ENCODE measurements at regions not wholly inside any gene's neighbourhood (a gene's known extent, or its start where the extent isn't known, plus 50 kb on each side); places are given as distances from the start of the nearest gene placed in this dataset. TPM values are rescaled to one million over a fixed set of nuclear protein-coding genes. Genes with fewer than 3 reads are reported as not detected.

DNA sequence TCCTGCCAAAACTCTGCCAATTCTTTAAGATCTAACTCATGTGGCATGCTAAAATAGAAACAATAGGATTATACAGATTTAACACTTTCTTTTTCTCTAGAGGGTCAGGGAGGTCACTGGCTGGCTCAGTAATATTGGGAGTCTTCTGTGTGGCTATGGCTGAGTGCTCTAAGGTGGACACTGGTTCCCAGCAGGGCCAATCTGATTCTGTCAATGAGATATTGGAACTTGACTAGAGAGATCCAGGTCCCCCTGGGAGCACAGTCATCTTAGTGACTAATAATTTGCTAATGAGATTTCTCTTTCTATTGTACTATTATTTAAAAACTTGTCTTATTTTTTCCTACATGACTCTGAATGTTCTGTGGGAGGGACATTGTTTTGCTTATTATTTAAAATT is 69.1 kb upstream of the ZP4 start:
- CTCF ChIA-PET, result no interaction called here
- TF ChIP-seq, protein P1, sequence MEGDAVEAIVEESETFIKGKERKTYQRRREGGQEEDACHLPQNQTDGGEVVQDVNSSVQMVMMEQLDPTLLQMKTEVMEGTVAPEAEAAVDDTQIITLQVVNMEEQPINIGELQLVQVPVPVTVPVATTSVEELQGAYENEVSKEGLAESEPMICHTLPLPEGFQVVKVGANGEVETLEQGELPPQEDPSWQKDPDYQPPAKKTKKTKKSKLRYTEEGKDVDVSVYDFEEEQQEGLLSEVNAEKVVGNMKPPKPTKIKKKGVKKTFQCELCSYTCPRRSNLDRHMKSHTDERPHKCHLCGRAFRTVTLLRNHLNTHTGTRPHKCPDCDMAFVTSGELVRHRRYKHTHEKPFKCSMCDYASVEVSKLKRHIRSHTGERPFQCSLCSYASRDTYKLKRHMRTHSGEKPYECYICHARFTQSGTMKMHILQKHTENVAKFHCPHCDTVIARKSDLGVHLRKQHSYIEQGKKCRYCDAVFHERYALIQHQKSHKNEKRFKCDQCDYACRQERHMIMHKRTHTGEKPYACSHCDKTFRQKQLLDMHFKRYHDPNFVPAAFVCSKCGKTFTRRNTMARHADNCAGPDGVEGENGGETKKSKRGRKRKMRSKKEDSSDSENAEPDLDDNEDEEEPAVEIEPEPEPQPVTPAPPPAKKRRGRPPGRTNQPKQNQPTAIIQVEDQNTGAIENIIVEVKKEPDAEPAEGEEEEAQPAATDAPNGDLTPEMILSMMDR (IDR thresholded peaks at IDR 0.05; ENCODE audit: low read depth, low read length), result no peak
- Histone ChIP-seq H3K27ac (ENCODE audit: low read depth, low read length) (no peak overlapping the region), H3K27me3 (ENCODE audit: control insufficient read depth, insufficient read depth, low read length) (no peaks in the 10 kb centered on the region), H3K9me3 (ENCODE audit: control insufficient read depth, insufficient read depth, low read length) (peaks cover 17% of the 10 kb centered on the region), H3K4me3 (ENCODE audit: low read depth, low read length) (no peak overlapping the region)
- POLR2A ChIA-PET, result no interaction called here
- DNase-seq (ENCODE audit: low read depth, low spot score), result no peak

DNA sequence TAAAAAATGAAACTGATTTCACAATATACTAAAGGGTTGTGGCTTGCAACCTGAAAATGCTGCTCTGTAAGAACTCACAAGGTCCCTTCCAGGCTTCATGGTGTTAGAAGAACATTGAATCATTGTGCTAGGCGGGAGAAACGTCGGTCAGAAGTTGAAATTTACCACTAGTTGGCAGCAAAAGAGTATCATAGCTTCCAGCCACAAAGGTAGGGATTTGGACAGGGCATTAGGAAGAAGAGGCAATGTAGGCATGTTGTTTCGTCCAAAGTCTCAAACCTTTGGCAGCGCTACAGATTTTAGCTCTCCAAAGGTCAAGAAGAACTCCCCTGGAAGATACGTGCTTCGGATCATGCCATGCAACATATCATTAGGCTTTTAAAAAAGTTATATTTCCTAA is 62.5 kb upstream of the ZP4 start:
- CTCF ChIA-PET, result no interaction called here
- TF ChIP-seq, protein P1 (IDR thresholded peaks at IDR 0.05; ENCODE audit: low read depth, low read length), result no peak

More for the DNA sequence above, 62.5 kb upstream of the ZP4 start:
- H3K27me3 ChIP-seq (ENCODE audit: control insufficient read depth, insufficient read depth, low read length), result no peaks in the 10 kb centered on the region
- H3K27ac ChIP-seq (ENCODE audit: low read depth, low read length), result no peak overlapping the region
- POLR2A ChIA-PET, result no interaction called here
- H3K9me3 ChIP-seq (ENCODE audit: control insufficient read depth, insufficient read depth, low read length), result peaks cover 8% of the 10 kb centered on the region
- H3K4me3 ChIP-seq (ENCODE audit: low read depth, low read length), result no peak overlapping the region
- DNase-seq (ENCODE audit: low read depth, low spot score), result no peak

Small RNAs in the stretch of these regions (small RNA-seq; reads per million reads assigned to genes)
- not detected for gene AL356010.1 (ENCODE audit: insufficient read length, low read depth)
- not detected for gene AL590135.1 (ENCODE audit: insufficient read length, low read depth)
- not detected for gene RNU6-725P (ENCODE audit: insufficient read length, low read depth)
